Pancreas (tissue), 10 donors: ENCODE measurements at regions not wholly inside any gene's neighbourhood (a gene's known extent, or its start where the extent isn't known, plus 50 kb on each side); places are given as distances from the start of the nearest gene placed in this dataset.

Experiments
- ATAC-seq, 4 donors: fragments of 200-7000 bp; cut with Tn5 transposase; one replicate each; pipeline versions ENCODE4 v1.8.0 to v1.9.1; 2020; ENCODE audit warnings: mild to moderate bottlenecking in 4 of 4, moderate library complexity in 4 of 4
- DNase-seq, 6 donors: peaks; one replicate each; pipeline ENCODE4 v3.0.0-alpha.2; 2020
- FAIRE-seq: peaks from 2 replicates; lab custom pipeline; 2012; peaks lifted over from hg19 to GRCh38; lab: Jason Lieb, UNC
- H3K27ac ChIP-seq, 4 donors: fragments of 200-600 bp; sonication (generic); 1 replicate in 3 of 4; 2 replicates in 1 of 4; pipeline versions ENCODE4 v1.5.0 to v1.8.0; 2020
- H3K27me3 ChIP-seq, 4 donors: fragments of 200-600 bp; one replicate each; pipeline ENCODE4 v1.8.0; 2021
- H3K36me3 ChIP-seq, 3 donors: fragments of 200-600 bp; sonication (generic) in 1 of 3; one replicate each; pipeline versions ENCODE4 v1.5.0 to v1.8.0; 2020 to 2021
- H3K4me1 ChIP-seq, 3 donors: fragments of 200-600 bp; one replicate each; pipeline ENCODE4 v1.8.0; 2021
- H3K4me3 ChIP-seq, 4 donors: fragments of 200-600 bp; sonication (generic) in 2 of 4; one replicate each; pipeline versions ENCODE4 v1.5.0 to v1.8.0; 2020 to 2021
- H3K9me3 ChIP-seq, 4 donors: fragments of 200-600 bp; one replicate each; pipeline ENCODE4 v1.8.0; 2021
- WGBS, 2 donors: extraction: QIAGEN DNeasy Blood & Tissue Kit; methylation state at CpG; one replicate each; pipeline ENCODE4 v1.1.7; 2013; 5-methylcytosine and 5-hydroxymethylcytosine counted together
- intact Hi-C, 3 donors: fragments of 100-400 bp; cut with DNase I; formaldehyde crosslinking; loops; one replicate each; pipeline versions ENCODE4 v1.11.1 to v1.14.2; 2022
- TF ChIP-seq, protein P1 (sequence below), 4 donors: fragments of 200-600 bp; sonication (generic) in 3 of 4; IDR thresholded peaks; one replicate each; pipeline versions ENCODE4 v1.5.0 to v1.8.0; 2021; ENCODE audit warnings: antibody characterized with exemption in 4 of 4
- donor health status: healthy with polysubstance abuse.
- donor health status: DM: no; HTN: no; CAD: no; lungs with moderate emphysema.
- donor health status: DM: no; HTN: no; CAD: no.
- donor health status: control.
- donor health status: control.
- donor health status: Bipolar disorder and iron deficiency.
- donor health status: DM: yes; HTN: yes; CAD: no.
- donor health status: DM: no; HTN: no; CAD: no.
- donor health status: DM: no; HTN: no; CAD: no.
- donor health status: DM: yes; HTN: yes; CAD: no.

DNA sequence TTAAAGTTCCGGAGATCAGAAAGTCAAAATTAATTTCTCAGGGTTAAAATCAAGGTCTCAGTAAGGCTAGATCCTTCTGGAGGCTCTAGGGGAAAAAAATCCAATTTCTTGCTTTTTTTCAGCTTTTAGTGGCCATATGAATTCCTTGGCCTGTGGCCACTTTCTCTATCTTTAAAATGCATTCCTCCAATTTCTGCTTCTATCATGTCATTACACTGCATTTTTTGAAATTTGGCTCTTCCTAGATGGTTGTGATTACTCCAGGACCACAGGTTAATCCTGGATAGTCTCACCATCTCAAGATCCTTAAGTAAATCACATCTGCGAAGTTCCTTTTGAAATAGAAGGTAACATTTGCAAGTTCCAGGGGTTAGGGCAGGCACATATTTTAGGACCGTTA, 1294.9 kb upstream of the CITED2 start:
- no peak for ATAC-seq
- 74 to 78% methylated on average over 3 of the region's 3 CpGs for WGBS, 2 donors
- Histone ChIP-seq H3K27me3 (no peaks in the 10 kb centered on the region), H3K36me3 (no peaks in the 10 kb centered on the region), H3K9me3 (no peaks in the 10 kb centered on the region), H3K4me1 (no peaks in the 10 kb centered on the region), H3K27ac (no peak overlapping the region), H3K4me3 (no peak overlapping the region)
- FAIRE-seq = no peak
- TF ChIP-seq, protein P1, sequence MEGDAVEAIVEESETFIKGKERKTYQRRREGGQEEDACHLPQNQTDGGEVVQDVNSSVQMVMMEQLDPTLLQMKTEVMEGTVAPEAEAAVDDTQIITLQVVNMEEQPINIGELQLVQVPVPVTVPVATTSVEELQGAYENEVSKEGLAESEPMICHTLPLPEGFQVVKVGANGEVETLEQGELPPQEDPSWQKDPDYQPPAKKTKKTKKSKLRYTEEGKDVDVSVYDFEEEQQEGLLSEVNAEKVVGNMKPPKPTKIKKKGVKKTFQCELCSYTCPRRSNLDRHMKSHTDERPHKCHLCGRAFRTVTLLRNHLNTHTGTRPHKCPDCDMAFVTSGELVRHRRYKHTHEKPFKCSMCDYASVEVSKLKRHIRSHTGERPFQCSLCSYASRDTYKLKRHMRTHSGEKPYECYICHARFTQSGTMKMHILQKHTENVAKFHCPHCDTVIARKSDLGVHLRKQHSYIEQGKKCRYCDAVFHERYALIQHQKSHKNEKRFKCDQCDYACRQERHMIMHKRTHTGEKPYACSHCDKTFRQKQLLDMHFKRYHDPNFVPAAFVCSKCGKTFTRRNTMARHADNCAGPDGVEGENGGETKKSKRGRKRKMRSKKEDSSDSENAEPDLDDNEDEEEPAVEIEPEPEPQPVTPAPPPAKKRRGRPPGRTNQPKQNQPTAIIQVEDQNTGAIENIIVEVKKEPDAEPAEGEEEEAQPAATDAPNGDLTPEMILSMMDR (IDR thresholded peaks at IDR 0.05) = no peak
- intact Hi-C loops = no loop called here
- no peak for DNase-seq

DNA sequence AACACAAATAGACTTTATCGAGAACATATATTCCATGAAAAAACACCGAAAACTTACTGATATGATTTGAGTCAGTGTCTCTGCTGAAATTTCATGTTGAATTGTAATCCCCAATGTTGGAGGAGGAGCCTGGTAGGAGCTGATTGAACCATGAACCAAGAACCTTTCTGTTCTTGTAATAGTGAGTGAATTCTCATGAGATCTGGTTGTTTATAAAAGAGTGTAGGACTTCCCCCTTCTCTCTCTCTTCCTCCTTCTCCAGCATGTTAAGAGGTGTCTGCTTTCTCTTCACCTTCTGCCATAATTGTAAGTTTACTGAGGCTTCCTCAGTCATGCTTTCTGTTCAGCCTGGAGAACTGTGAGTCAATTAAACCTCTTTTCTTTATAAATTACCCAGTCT, 1289.3 kb upstream of the CITED2 start:
- ATAC-seq (no peak), DNase-seq (no peak), FAIRE-seq (no peak)
- no peaks in the 10 kb centered on the region for H3K36me3 ChIP-seq
- no peaks in the 10 kb centered on the region for H3K4me1 ChIP-seq
- no peaks in the 10 kb centered on the region for H3K27me3 ChIP-seq
- H3K27ac ChIP-seq = no peak overlapping the region
- no peaks in the 10 kb centered on the region for H3K9me3 ChIP-seq
- TF ChIP-seq, protein P1 (IDR thresholded peaks at IDR 0.05) = no peak
- WGBS, 2 donors = 93 to 98% methylated on average over 2 of the region's 2 CpGs
- intact Hi-C loops = no loop called here
- no peak overlapping the region for H3K4me3 ChIP-seq

DNA sequence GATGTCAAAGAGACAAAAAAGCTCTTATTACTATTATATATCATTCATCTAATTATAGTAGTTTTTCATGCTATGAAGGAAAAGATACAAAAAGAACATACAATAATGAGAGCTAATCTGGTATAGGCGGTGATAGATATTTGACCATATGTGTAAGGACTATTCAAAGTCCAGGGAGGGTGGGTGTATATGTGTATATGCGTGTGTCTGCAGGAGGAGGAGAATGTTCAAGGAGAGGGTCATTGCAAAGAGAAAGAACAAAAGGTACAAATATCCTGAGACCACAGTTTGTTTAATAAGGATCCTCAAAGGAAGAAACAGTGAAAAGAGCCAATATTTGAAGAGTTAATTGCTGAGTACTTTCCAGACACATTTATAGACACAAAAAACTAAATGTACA, 1288.6 kb upstream of the CITED2 start:
- ATAC-seq (no peak), DNase-seq (no peak), FAIRE-seq (no peak)
- H3K27ac ChIP-seq = no peak overlapping the region
- no peaks in the 10 kb centered on the region for H3K9me3 ChIP-seq
- H3K4me1 ChIP-seq = no peaks in the 10 kb centered on the region
- WGBS, 2 donors = 76 to 83% methylated on average over 2 of the region's 2 CpGs
- TF ChIP-seq, protein P1 (IDR thresholded peaks at IDR 0.05) = no peak
- H3K36me3 ChIP-seq = no peaks in the 10 kb centered on the region
- intact Hi-C loops = no loop called here
- no peaks in the 10 kb centered on the region for H3K27me3 ChIP-seq
- no peak overlapping the region for H3K4me3 ChIP-seq

DNA sequence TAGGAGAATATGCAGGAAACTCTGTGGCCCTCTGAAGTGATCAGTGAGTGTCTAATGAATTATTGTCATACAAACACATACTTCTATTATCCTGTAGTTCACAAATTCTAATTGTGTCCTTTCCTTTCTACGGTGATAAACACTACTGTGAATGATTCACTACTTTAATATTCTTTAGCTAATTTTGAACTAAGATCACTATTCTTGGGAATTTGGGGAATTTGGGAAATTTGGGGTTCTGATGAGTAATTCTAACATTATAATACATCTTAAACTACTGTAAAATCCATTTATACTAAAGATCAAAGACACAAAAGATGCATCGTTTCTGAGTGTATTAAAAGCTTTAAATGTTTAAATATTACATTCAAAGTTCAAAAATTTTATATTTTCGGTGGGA, 1287.2 kb upstream of the CITED2 start:
- ATAC-seq (no peak), FAIRE-seq (no peak), DNase-seq (no peak)
- Histone ChIP-seq H3K27me3 (no peaks in the 10 kb centered on the region), H3K4me1 (no peaks in the 10 kb centered on the region), H3K9me3 (no peaks in the 10 kb centered on the region), H3K36me3 (no peaks in the 10 kb centered on the region), H3K27ac (no peak overlapping the region), H3K4me3 (no peak overlapping the region)
- WGBS, 2 donors = 62 to 63% methylated on average over 3 of the region's 3 CpGs
- intact Hi-C loops = no loop called here
- TF ChIP-seq, protein P1 (IDR thresholded peaks at IDR 0.05) = no peak

DNA sequence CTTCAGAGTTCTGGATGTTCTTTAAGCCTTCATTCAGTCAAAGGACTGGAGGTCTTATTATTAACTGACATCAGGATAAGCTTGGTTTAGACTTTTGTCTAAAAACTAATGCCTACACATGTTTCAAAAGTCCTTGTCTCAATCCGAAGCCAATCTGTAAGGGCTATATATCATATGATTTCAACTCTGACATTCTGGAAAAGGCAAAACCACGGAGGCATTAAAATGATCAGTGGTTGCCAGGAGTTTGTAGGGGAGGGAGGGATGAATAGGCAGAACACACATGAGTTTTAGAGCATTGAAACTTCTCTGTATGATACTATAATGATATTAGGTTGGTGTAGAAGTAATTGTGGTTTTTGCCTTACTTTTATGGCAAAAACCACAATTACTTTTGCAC, 1285.8 kb upstream of the CITED2 start:
- no peaks in the 10 kb centered on the region for H3K4me1 ChIP-seq
- no peak overlapping the region for H3K27ac ChIP-seq
- 39 to 41% methylated on average over 2 of the region's 2 CpGs for WGBS, 2 donors
- DNase-seq (no peak), FAIRE-seq (no peak), ATAC-seq (no peak)
- intact Hi-C loops = no loop called here
- no peak overlapping the region for H3K4me3 ChIP-seq
- TF ChIP-seq, protein P1 (IDR thresholded peaks at IDR 0.05) = no peak
- no peaks in the 10 kb centered on the region for H3K27me3 ChIP-seq
- H3K36me3 ChIP-seq = no peaks in the 10 kb centered on the region
- H3K9me3 ChIP-seq = no peaks in the 10 kb centered on the region
